B cell (primary cell): ENCODE measurements at regions not wholly inside any gene's neighbourhood (a gene's known extent, or its start where the extent isn't known, plus 50 kb on each side); places are given as distances from the start of the nearest gene placed in this dataset.

ENCODE experiments used
- ATAC-seq: fragments of 200-7000 bp; cut with Tn5 transposase; one replicate; pipeline ENCODE4 v1.10.0; 2021; ENCODE audit warnings: low read depth, mild to moderate bottlenecking, moderate number of reproducible peaks, moderate library complexity
- CTCF ChIA-PET: fragments of 350-600 bp; sonication (Branson Sonifier 250); formaldehyde crosslinking; loops from one replicate; lab custom pipeline; 2021; ENCODE audit warnings: antibody characterized with exemption, inconsistent platforms; lab: Charles Lee
- POLR2A ChIA-PET: fragments of 350-600 bp; sonication (Branson Sonifier 250); formaldehyde crosslinking; loops from one replicate; lab custom pipeline; 2021; ENCODE audit warnings: antibody characterized with exemption; lab: Charles Lee
- DNase-seq: peaks from one replicate; pipeline ENCODE4 v3.0.0; 2013
- H2AFZ ChIP-seq: 2 replicates; pipeline ENCODE4 v1.6.1; 2012; ENCODE audit warnings: mild to moderate bottlenecking, low read depth, low read length; ENCODE audit not compliant: insufficient read depth, poor library complexity, severe bottlenecking
- H3K27ac ChIP-seq, 2 donors: 1 replicate in 1 of 2; 2 replicates in 1 of 2; pipeline ENCODE4 v1.5.1; 2012 to 2013; ENCODE audit warnings: low read length in 2 of 2, mild to moderate bottlenecking in 2 of 2, moderate library complexity in 1 of 2
- H3K27me3 ChIP-seq, 4 experiments: fragments of 200-600 bp in 1 of 4; sonication (generic) in 1 of 4; replicated peaks in 1 of 4; 1 replicate in 2 of 4; 2 replicates in 2 of 4; pipeline versions ENCODE4 v1.6.1 to v1.7.0; 2013 to 2016; ENCODE audit warnings: low read length in 3 of 4, mild to moderate bottlenecking in 2 of 4, mixed read lengths in 1 of 4, moderate library complexity in 1 of 4; ENCODE audit not compliant: insufficient read depth in 4 of 4, control insufficient read depth in 3 of 4; ENCODE audit errors: control extremely low read depth in 1 of 4
- H3K36me3 ChIP-seq, 2 experiments: replicated peaks in 1 of 2; 1 replicate in 1 of 2; 2 replicates in 1 of 2; pipeline versions ENCODE4 v1.6.1 to v1.7.1; 2013; ENCODE audit warnings: low read length in 1 of 2; ENCODE audit not compliant: insufficient read depth in 2 of 2, control insufficient read depth in 1 of 2; ENCODE audit errors: control extremely low read depth in 1 of 2, extremely low read depth in 1 of 2
- H3K4me1 ChIP-seq, 2 donors: fragments of 200-600 bp in 1 of 2; sonication (generic) in 1 of 2; 1 replicate in 1 of 2; 2 replicates in 1 of 2; pipeline versions ENCODE4 v1.5.1 to v1.6.1; 2013 to 2017; ENCODE audit warnings: low read length in 2 of 2; ENCODE audit not compliant: control insufficient read depth in 2 of 2, insufficient read depth in 2 of 2
- H3K4me2 ChIP-seq: replicated peaks from 2 replicates; pipeline ENCODE3; 2012; ENCODE audit warnings: mild to moderate bottlenecking, low read depth, low read length; ENCODE audit not compliant: poor library complexity, severe bottlenecking
- H3K4me3 ChIP-seq, 5 experiments: fragments of 200-600 bp in 1 of 5; sonication (generic) in 1 of 5; 1 replicate in 3 of 5; 2 replicates in 2 of 5; pipeline versions ENCODE4 v1.5.1 to v1.7.0; 2011 to 2016; ENCODE audit warnings: low read length in 4 of 5, mild to moderate bottlenecking in 4 of 5, low read depth in 2 of 5, control low read depth in 1 of 5, moderate library complexity in 1 of 5; ENCODE audit not compliant: insufficient read depth in 1 of 5; ENCODE audit errors: control extremely low read depth in 1 of 5, extremely low read depth in 1 of 5
- H3K79me2 ChIP-seq: fragments of 200-600 bp; sonication (generic); one replicate; pipeline ENCODE4 v1.6.0; 2016; ENCODE audit warnings: low read length; ENCODE audit not compliant: control insufficient read depth, insufficient read depth
- H3K9ac ChIP-seq: fragments of 200-600 bp; sonication (generic); 2 replicates; pipeline ENCODE4 v1.6.1; 2017; ENCODE audit warnings: mild to moderate bottlenecking, low read length, moderate library complexity
- H3K9me3 ChIP-seq, 3 donors: one replicate each; pipeline versions ENCODE4 v1.6.1 to v1.7.1; 2013; ENCODE audit warnings: low read length in 2 of 3; ENCODE audit not compliant: control insufficient read depth in 2 of 3, insufficient read depth in 1 of 3; ENCODE audit errors: control extremely low read depth in 1 of 3
- H4K20me1 ChIP-seq: 2 replicates; pipeline ENCODE4 v1.6.0; 2012; ENCODE audit warnings: mild to moderate bottlenecking, low read length; ENCODE audit not compliant: insufficient read depth, control insufficient read depth, poor library complexity, severe bottlenecking
- H3K27ac Mint-ChIP-seq: one replicate; pipeline ENCODE4 v1.8.0; 2021; ENCODE audit warnings: mixed read lengths
- H3K27me3 Mint-ChIP-seq: one replicate; pipeline ENCODE4 v1.8.0; 2021; ENCODE audit warnings: mixed read lengths
- H3K4me1 Mint-ChIP-seq: one replicate; pipeline ENCODE4 v1.8.0; 2021; ENCODE audit warnings: mixed read lengths
- H3K4me3 Mint-ChIP-seq: one replicate; pipeline ENCODE4 v1.8.0; 2021; ENCODE audit warnings: mixed read lengths
- H3K9me3 Mint-ChIP-seq: one replicate; pipeline ENCODE4 v1.8.0; 2022; ENCODE audit warnings: mixed read lengths; ENCODE audit not compliant: insufficient read depth
- CTCF ChIP-seq: fragments of 200-600 bp; IDR thresholded peaks from one replicate; pipeline ENCODE4 v1.8.0; 2022; ENCODE audit warnings: antibody characterized with exemption, mild to moderate bottlenecking
- EZH2 ChIP-seq: IDR thresholded peaks from 2 replicates; pipeline ENCODE4 v1.6.1; 2012; ENCODE audit warnings: borderline replicate concordance, low read depth, mild to moderate bottlenecking, moderate library complexity, low read length; ENCODE audit not compliant: insufficient read depth, poor library complexity, severe bottlenecking
- WGBS: methylation state at CpG from one replicate; pipeline ENCODE4 v1.1.5; 2013; ENCODE audit warnings: missing lambda C conversion rate; ENCODE audit not compliant: insufficient coverage; 5-methylcytosine and 5-hydroxymethylcytosine counted together
- intact Hi-C: fragments of 100-400 bp; cut with micrococcal nuclease; formaldehyde crosslinking; loops from one replicate; pipeline ENCODE4 v1.10.0; 2022

- Histone ChIP-seq H3K9me3 (peaks cover 0 to 2% (median 0%) of the 10 kb centered on the region in 3 donors), H4K20me1 (no peaks in the 10 kb centered on the region), H2AFZ (no peak overlapping the region), H3K27me3 (peaks cover 0 to 15% (median 3%) of the 10 kb centered on the region in 4 experiments), H3K79me2 (no peaks in the 10 kb centered on the region), H3K4me2 (no peak overlapping the region), H3K36me3 (no peaks in the 10 kb centered on the region), H3K4me1 (no peaks in the 10 kb centered on the region), H3K4me3 (no peak overlapping the region), H3K9ac (no peak overlapping the region), H3K27ac (no peak overlapping the region)
- POLR2A ChIA-PET, result no interaction called here
- peaks cover 5% of the 10 kb centered on the region for H3K9me3 Mint-ChIP-seq
- 89% methylated on average over 4 of the region's 5 CpGs for WGBS
- peaks cover 44% of the 10 kb centered on the region for H3K27me3 Mint-ChIP-seq
- no peaks in the 10 kb centered on the region for H3K4me1 Mint-ChIP-seq
- CTCF ChIA-PET, result no interaction called here
- TF ChIP-seq CTCF (no peak), EZH2 (no peak)
- ATAC-seq (no peak), DNase-seq (no peak)
- H3K4me3 Mint-ChIP-seq, result no peak overlapping the region
- intact Hi-C loops, result no loop called here
- no peak overlapping the region for H3K27ac Mint-ChIP-seq
Measured at GRCh38 chr18:48470484-48471180, 61.4 kb upstream of the ZBTB7C start.

GRCh38 chr18:48468151-48468550 lies 59.0 kb upstream of the ZBTB7C start:
- TF ChIP-seq CTCF (no peak), EZH2 (no peak)
- H2AFZ ChIP-seq, result no peak overlapping the region
- H3K9me3 ChIP-seq, result peaks cover 0 to 2% (median 0%) of the 10 kb centered on the region in 3 donors
- H3K4me3 Mint-ChIP-seq, result no peak overlapping the region
- H3K4me1 ChIP-seq, result no peaks in the 10 kb centered on the region
- intact Hi-C loops, result no loop called here
- ATAC-seq (no peak), DNase-seq (no peak)
- no peaks in the 10 kb centered on the region for H4K20me1 ChIP-seq
- no peaks in the 10 kb centered on the region for H3K36me3 ChIP-seq
- H3K4me3 ChIP-seq, result no peak overlapping the region
- no peak overlapping the region for H3K9ac ChIP-seq
- no peaks in the 10 kb centered on the region for H3K4me1 Mint-ChIP-seq
- H3K79me2 ChIP-seq, result no peaks in the 10 kb centered on the region
- no peak overlapping the region for H3K27ac Mint-ChIP-seq
- no peak overlapping the region for H3K4me2 ChIP-seq
- ChIA-PET CTCF (no interaction called here), POLR2A (no interaction called here)
- 83% methylated on average over 1 of the region's 2 CpGs for WGBS
- H3K27me3 ChIP-seq, result peaks cover 0 to 15% (median 4%) of the 10 kb centered on the region in 4 experiments
- H3K27me3 Mint-ChIP-seq, result peaks cover 40% of the 10 kb centered on the region
- peaks cover 5% of the 10 kb centered on the region for H3K9me3 Mint-ChIP-seq
- H3K27ac ChIP-seq, result no peak overlapping the region
